Caco-2 (cell line): ENCODE measurements at regions not wholly inside any gene's neighbourhood (a gene's known extent, or its start where the extent isn't known, plus 50 kb on each side); places are given as distances from the start of the nearest gene placed in this dataset.
A peak's percentile ranks its signal among the peaks of the same experiment; 100 is the strongest.

ENCODE experiments used
- BruUV-seq: library from RNA; stranded (reverse); fragments of 400-500 nt; replicated peaks from 2 replicates; lab custom pipeline; 2021; lab: Mats Ljungman, UMichigan
- CTCF ChIA-PET: fragments of 300-600 bp; sonication (Branson Sonifier 250); formaldehyde crosslinking; loops from one replicate; lab custom pipeline; 2022; ENCODE audit warnings: antibody characterized with exemption; lab: Charles Lee
- POLR2A ChIA-PET: fragments of 300-600 bp; sonication (Branson Sonifier 250); formaldehyde crosslinking; loops from one replicate; lab custom pipeline; 2022; ENCODE audit warnings: antibody characterized with exemption; lab: Charles Lee
- DNase-seq, 2 experiments: peaks; one replicate each; pipeline versions ENCODE4 v3.0.0 to v3.0.0-alpha.2; 2020 to 2022
- H3K27me3 ChIP-seq: replicated peaks from 2 replicates; pipeline ENCODE4 v1.6.0; 2011; ENCODE audit warnings: low read length; ENCODE audit not compliant: control insufficient read depth, insufficient read depth
- H3K36me3 ChIP-seq: 2 replicates; pipeline ENCODE4 v1.5.1; 2011; ENCODE audit warnings: low read length; ENCODE audit not compliant: control insufficient read depth, insufficient read depth
- H3K4me1 ChIP-seq: fragments of 250-450 bp; sonication (Bioruptor Pico); 2 replicates; pipeline ENCODE4 v1.5.1; 2020; ENCODE audit warnings: mild to moderate bottlenecking
- H3K4me3 ChIP-seq: 2 replicates; pipeline ENCODE4 v1.5.1; 2011; ENCODE audit warnings: low read depth, mild to moderate bottlenecking, control low read depth, low read length
- H3K9me3 ChIP-seq: fragments of 250-450 bp; sonication (Bioruptor Pico); 2 replicates; pipeline ENCODE4 v1.5.1; 2020; ENCODE audit warnings: mild to moderate bottlenecking, moderate library complexity
- H3K27ac Mint-ChIP-seq: one replicate; pipeline ENCODE4 v1.8.0; 2022; ENCODE audit warnings: mixed read lengths; ENCODE audit not compliant: unreplicated experiment
- H3K27me3 Mint-ChIP-seq: one replicate; pipeline ENCODE4 v1.8.0; 2022; ENCODE audit warnings: mixed read lengths; ENCODE audit not compliant: insufficient read depth, unreplicated experiment
- H3K36me3 Mint-ChIP-seq: one replicate; pipeline ENCODE4 v1.8.0; 2022; ENCODE audit warnings: mild to moderate bottlenecking, mixed read lengths; ENCODE audit not compliant: insufficient read depth, unreplicated experiment
- H3K4me1 Mint-ChIP-seq: one replicate; pipeline ENCODE4 v1.8.0; 2022; ENCODE audit warnings: low read depth, mixed read lengths; ENCODE audit not compliant: unreplicated experiment
- H3K4me3 Mint-ChIP-seq: one replicate; pipeline ENCODE4 v1.8.0; 2022; ENCODE audit warnings: mild to moderate bottlenecking, moderate library complexity, mixed read lengths; ENCODE audit not compliant: unreplicated experiment
- H3K9me3 Mint-ChIP-seq: one replicate; pipeline ENCODE4 v1.8.0; 2022; ENCODE audit warnings: mixed read lengths; ENCODE audit not compliant: unreplicated experiment
- intact Hi-C: fragments of 100-400 bp; cut with micrococcal nuclease; formaldehyde crosslinking; loops from one replicate; pipeline ENCODE4 v1.10.0; 2022; ENCODE audit not compliant: unreplicated experiment
- TF ChIP-seq, protein P1 (sequence below), 2 experiments: fragments of 200-600 bp in 1 of 2; IDR thresholded peaks; 1 replicate in 1 of 2; 2 replicates in 1 of 2; pipeline versions ENCODE4 v1.5.1 to v1.8.0; 2011 to 2022; ENCODE audit warnings: antibody characterized with exemption in 1 of 2, control low read depth in 1 of 2, inconsistent platforms in 1 of 2, low read depth in 1 of 2, low read length in 1 of 2, mild to moderate bottlenecking in 1 of 2, moderate library complexity in 1 of 2; ENCODE audit not compliant: insufficient read depth in 1 of 2, severe bottlenecking in 1 of 2, unreplicated experiment in 1 of 2

DNA sequence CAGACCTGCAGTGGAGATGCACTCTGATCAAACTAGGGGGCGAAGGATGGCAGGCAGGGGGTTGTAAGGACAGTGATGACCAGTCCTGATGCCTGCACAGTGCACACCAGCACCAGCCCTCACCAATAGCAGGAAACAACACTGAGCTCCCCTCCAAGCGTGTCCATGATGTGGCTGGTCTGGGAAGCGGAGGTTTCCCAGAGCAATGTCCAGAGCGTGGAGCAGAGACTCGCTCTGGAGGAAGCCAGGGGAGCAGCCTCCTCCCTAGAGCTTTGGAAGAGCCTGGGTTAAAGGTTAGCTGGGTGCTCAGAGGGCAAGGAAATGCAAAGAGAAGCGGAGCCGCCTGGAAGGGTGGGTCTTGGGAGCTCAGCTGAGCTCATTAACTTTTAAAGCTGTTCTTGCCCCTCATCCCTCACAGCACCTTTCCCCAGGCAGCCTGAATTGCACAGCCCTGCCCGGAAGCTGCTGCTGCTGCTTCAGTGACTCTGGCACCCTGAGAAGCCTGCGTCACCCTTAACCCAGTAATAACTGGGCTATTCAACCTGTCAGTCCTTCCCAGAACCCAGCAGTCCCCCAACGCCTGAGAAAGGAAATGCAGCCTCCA lies 162.2 kb upstream of the RAB4A start:
- BruUV-seq, result no TSS peak
- ChIA-PET POLR2A (no interaction called here), CTCF (interaction anchor here (1.1 kb wide), 1 partner anchor 146 kb away, joined by 3 read pairs; no protein-coding TSS in a partner anchor)
- Histone ChIP-seq H3K9me3 (no peaks in the 10 kb centered on the region), H3K36me3 (no peaks in the 10 kb centered on the region), H3K4me1 (peaks cover 15% of the 10 kb centered on the region), H3K27me3 (no peaks in the 10 kb centered on the region), H3K4me3 (no peak overlapping the region)
- no peak for DNase-seq
- Mint-ChIP-seq H3K4me3 (no peak overlapping the region), H3K36me3 (no peaks in the 10 kb centered on the region), H3K27me3 (no peaks in the 10 kb centered on the region), H3K4me1 (peaks cover 8% of the 10 kb centered on the region), H3K9me3 (no peaks in the 10 kb centered on the region), H3K27ac (peak overlapping the region; percentile 3)
- TF ChIP-seq, protein P1, sequence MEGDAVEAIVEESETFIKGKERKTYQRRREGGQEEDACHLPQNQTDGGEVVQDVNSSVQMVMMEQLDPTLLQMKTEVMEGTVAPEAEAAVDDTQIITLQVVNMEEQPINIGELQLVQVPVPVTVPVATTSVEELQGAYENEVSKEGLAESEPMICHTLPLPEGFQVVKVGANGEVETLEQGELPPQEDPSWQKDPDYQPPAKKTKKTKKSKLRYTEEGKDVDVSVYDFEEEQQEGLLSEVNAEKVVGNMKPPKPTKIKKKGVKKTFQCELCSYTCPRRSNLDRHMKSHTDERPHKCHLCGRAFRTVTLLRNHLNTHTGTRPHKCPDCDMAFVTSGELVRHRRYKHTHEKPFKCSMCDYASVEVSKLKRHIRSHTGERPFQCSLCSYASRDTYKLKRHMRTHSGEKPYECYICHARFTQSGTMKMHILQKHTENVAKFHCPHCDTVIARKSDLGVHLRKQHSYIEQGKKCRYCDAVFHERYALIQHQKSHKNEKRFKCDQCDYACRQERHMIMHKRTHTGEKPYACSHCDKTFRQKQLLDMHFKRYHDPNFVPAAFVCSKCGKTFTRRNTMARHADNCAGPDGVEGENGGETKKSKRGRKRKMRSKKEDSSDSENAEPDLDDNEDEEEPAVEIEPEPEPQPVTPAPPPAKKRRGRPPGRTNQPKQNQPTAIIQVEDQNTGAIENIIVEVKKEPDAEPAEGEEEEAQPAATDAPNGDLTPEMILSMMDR (IDR thresholded peaks at IDR 0.05; ENCODE audit: insufficient read depth in 1 of 2, low read depth in 1 of 2, low read length in 1 of 2, severe bottlenecking in 1 of 2, unreplicated experiment in 1 of 2), result no peak
- intact Hi-C loops, result no loop called here

DNA sequence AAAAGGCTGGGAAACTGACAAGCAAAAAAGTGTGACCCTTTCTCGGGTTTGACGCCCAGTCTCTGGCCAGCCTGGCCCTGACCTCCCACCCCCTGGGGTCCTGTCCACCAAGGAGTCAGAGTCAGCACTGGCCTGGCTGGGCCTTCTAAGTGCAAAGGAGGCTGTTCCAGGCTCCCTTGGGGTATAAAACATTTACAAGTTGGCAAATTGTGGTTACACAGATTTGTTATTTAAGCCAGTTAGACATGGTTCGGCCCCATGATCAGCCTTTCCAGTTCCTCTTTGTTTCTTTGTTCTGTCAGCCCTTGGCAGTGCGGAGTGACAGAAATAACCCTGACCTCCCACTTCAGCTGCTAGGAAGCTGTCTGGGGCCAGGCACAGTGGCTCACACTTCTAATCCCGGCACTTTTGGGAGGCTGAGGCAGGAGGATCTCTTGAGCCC lies 161.6 kb upstream of the RAB4A start:
- intact Hi-C loops, result no loop called here
- Histone ChIP-seq H3K27me3 (no peaks in the 10 kb centered on the region), H3K4me1 (peaks cover 15% of the 10 kb centered on the region), H3K9me3 (no peaks in the 10 kb centered on the region), H3K36me3 (no peaks in the 10 kb centered on the region), H3K4me3 (no peak overlapping the region)
- BruUV-seq, result no TSS peak
- Mint-ChIP-seq H3K36me3 (no peaks in the 10 kb centered on the region), H3K27ac (no peak overlapping the region), H3K27me3 (no peaks in the 10 kb centered on the region), H3K9me3 (no peaks in the 10 kb centered on the region), H3K4me3 (no peak overlapping the region), H3K4me1 (peaks cover 8% of the 10 kb centered on the region)
- TF ChIP-seq, protein P1 (IDR thresholded peaks at IDR 0.05; ENCODE audit: insufficient read depth in 1 of 2, low read depth in 1 of 2, low read length in 1 of 2, severe bottlenecking in 1 of 2, unreplicated experiment in 1 of 2), result no peak
- CTCF ChIA-PET, result interaction anchor here (1.1 kb wide), 1 partner anchor 146 kb away, joined by 3 read pairs; no protein-coding TSS in a partner anchor
- DNase-seq, result no peak
- POLR2A ChIA-PET, result no interaction called here

DNA sequence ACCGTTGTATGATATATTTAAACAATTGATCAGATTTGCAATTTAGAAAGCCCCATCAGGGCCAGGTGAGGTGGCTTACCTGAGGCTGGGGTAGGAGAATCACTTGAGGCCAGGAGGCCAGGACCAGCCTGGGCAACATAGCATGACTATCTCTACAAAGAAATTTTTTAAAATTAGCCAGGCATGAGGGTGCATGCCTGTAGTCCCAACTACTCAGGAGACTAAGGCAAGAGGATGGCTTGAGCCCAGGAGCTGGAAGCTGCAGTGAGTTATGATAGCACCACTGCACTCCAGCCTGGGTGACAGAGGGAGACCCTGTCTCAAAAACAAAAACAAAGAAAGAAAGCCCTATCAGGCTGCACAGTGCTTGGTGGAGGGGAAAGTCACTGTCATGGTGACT lies 159.9 kb upstream of the RAB4A start:
- Histone ChIP-seq H3K4me1 (peaks cover 23% of the 10 kb centered on the region), H3K4me3 (no peak overlapping the region), H3K36me3 (no peaks in the 10 kb centered on the region), H3K27me3 (no peaks in the 10 kb centered on the region), H3K9me3 (no peaks in the 10 kb centered on the region)
- Mint-ChIP-seq H3K36me3 (no peaks in the 10 kb centered on the region), H3K27ac (no peak overlapping the region), H3K27me3 (no peaks in the 10 kb centered on the region), H3K9me3 (no peaks in the 10 kb centered on the region), H3K4me3 (no peak overlapping the region), H3K4me1 (peaks cover 8% of the 10 kb centered on the region)
- ChIA-PET CTCF (no interaction called here), POLR2A (no interaction called here)
- DNase-seq, result no peak
- BruUV-seq, result no TSS peak
- TF ChIP-seq, protein P1 (IDR thresholded peaks at IDR 0.05; ENCODE audit: insufficient read depth in 1 of 2, low read depth in 1 of 2, low read length in 1 of 2, severe bottlenecking in 1 of 2, unreplicated experiment in 1 of 2), result no peak
- intact Hi-C loops, result no loop called here
